Astrocyte (in vitro differentiated cells and primary cell): ENCODE measurements at regions not wholly inside any gene's neighbourhood (a gene's known extent, or its start where the extent isn't known, plus 50 kb on each side); places are given as distances from the start of the nearest gene placed in this dataset.

Source experiments
- EZH2 ChIP-seq: IDR thresholded peaks from 2 replicates; pipeline ENCODE4 v1.6.1; 2012; ENCODE audit warnings: mild to moderate bottlenecking, low read length, inconsistent platforms; ENCODE audit not compliant: insufficient read depth
- TF ChIP-seq, protein P1 (sequence below): IDR thresholded peaks from 2 replicates; pipeline ENCODE4 v1.5.1; 2011; ENCODE audit warnings: low read depth, mild to moderate bottlenecking, inconsistent platforms, low read length, moderate library complexity; ENCODE audit not compliant: insufficient read depth

DNA sequence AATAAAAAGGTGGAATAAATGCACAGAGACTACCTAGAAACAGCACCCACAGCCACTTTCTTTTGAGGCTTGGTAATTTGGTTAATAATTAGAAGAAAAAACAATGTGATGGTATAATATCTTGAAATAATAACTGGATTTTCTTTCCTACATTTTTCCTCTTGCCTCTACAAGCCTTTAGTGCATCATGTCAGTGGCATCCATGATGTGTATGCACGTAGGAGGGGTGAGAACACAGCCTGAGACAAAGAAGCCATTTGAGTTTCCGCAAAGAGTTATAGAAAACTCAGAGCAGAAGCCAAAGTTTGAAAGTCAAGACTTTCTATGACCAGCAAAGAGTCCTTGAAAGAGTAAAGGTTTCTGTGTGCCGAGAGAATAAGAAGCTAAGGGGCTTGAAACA, 461.3 kb downstream of the BCOR start:
- TF ChIP-seq, protein P1, sequence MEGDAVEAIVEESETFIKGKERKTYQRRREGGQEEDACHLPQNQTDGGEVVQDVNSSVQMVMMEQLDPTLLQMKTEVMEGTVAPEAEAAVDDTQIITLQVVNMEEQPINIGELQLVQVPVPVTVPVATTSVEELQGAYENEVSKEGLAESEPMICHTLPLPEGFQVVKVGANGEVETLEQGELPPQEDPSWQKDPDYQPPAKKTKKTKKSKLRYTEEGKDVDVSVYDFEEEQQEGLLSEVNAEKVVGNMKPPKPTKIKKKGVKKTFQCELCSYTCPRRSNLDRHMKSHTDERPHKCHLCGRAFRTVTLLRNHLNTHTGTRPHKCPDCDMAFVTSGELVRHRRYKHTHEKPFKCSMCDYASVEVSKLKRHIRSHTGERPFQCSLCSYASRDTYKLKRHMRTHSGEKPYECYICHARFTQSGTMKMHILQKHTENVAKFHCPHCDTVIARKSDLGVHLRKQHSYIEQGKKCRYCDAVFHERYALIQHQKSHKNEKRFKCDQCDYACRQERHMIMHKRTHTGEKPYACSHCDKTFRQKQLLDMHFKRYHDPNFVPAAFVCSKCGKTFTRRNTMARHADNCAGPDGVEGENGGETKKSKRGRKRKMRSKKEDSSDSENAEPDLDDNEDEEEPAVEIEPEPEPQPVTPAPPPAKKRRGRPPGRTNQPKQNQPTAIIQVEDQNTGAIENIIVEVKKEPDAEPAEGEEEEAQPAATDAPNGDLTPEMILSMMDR, result no peak
- TF ChIP-seq EZH2, result no peak
